GM19438 (cell line): ENCODE measurements at regions not wholly inside any gene's neighbourhood (a gene's known extent, or its start where the extent isn't known, plus 50 kb on each side); places are given as distances from the start of the nearest gene placed in this dataset.

Experiments
- ATAC-seq: cut with Tn5 transposase; IDR thresholded peaks from one replicate; pipeline ENCODE4 v1.9.1; 2021; ENCODE audit warnings: low read depth; ENCODE audit not compliant: unreplicated experiment

- ATAC-seq, result no peak
Observed at GRCh38 chr2:23301136-23301535, 83.8 kb upstream of the KLHL29 start.

GRCh38 chr2:23302591-23302990 is 82.4 kb upstream of the KLHL29 start:
- ATAC-seq, result no peak

- ATAC-seq, result no peak
Observed at GRCh38 chr2:23306401-23306800, 78.6 kb upstream of the KLHL29 start.

- ATAC-seq, result no peak
Observed at GRCh38 chr2:23311186-23311585, 73.8 kb upstream of the KLHL29 start.

- peak; percentile 89 for ATAC-seq
Observed at GRCh38 chr2:23312996-23313606, 71.9 kb upstream of the KLHL29 start.

GRCh38 chr2:23314687-23315086 is 70.3 kb upstream of the KLHL29 start:
- ATAC-seq, result no peak

GRCh38 chr2:23320058-23320457 is 64.9 kb upstream of the KLHL29 start:
- ATAC-seq, result no peak

GRCh38 chr2:23321751-23322150 is 63.2 kb upstream of the KLHL29 start:
- ATAC-seq, result no peak

GRCh38 chr2:23322567-23323197 is 62.3 kb upstream of the KLHL29 start:
- no peak for ATAC-seq

GRCh38 chr2:23323198-23323916 is 61.6 kb upstream of the KLHL29 start:
- ATAC-seq, result no peak

GRCh38 chr2:23323917-23324680 is 60.9 kb upstream of the KLHL29 start:
- no peak for ATAC-seq

- no peak for ATAC-seq
Observed at GRCh38 chr2:23326330-23326729, 58.6 kb upstream of the KLHL29 start.

GRCh38 chr2:23327416-23327815 is 57.6 kb upstream of the KLHL29 start:
- ATAC-seq, result no peak

- no peak for ATAC-seq
Observed at GRCh38 chr2:23327887-23328286, 57.1 kb upstream of the KLHL29 start.

- no peak for ATAC-seq
Observed at GRCh38 chr2:23330214-23330613, 54.8 kb upstream of the KLHL29 start.
